ENCODE measurements at regions not wholly inside any gene's neighbourhood (a gene's known extent, or its start where the extent isn't known, plus 50 kb on each side); places are given as distances from the start of the nearest gene placed in this dataset.
A peak's percentile ranks its signal among the peaks of the same experiment; 100 is the strongest.

GRCh38 chr13:111977179-111977506 is 89.8 kb upstream of the SOX1 start:
- Histone ChIP-seq H3K27me3 (peaks cover 83% of the 10 kb centered on the region), H3K4me1 (no peaks in the 10 kb centered on the region), H3K36me3 (no peaks in the 10 kb centered on the region), H3K4me3 (ENCODE audit: low read depth, low read length) (no peak overlapping the region), H3K9me3 (peaks cover 12% of the 10 kb centered on the region; the same call in 1 of the 2 replicates)
- DNase-seq = peak; percentile 58
- TF ChIP-seq CTCF (IDR thresholded peaks at IDR 0.05; ENCODE audit: low read depth, low read length) = no peak

- H3K9me3 ChIP-seq = peaks cover 12% of the 10 kb centered on the region; the same call in 1 of the 2 replicates
- H3K27me3 ChIP-seq = peaks cover 76% of the 10 kb centered on the region
- no peak for TF ChIP-seq CTCF (IDR thresholded peaks at IDR 0.05; ENCODE audit: low read depth, low read length)
- no peaks in the 10 kb centered on the region for H3K36me3 ChIP-seq
- H3K4me3 ChIP-seq (ENCODE audit: low read depth, low read length) = no peak overlapping the region
- no peak for DNase-seq
- H3K4me1 ChIP-seq = no peaks in the 10 kb centered on the region
These were observed 88.4 kb upstream of the SOX1 start for GRCh38 chr13:111978546-111978945.

- no peak for DNase-seq
- peaks cover 4% of the 10 kb centered on the region; the same call in 1 of the 2 replicates for H3K9me3 ChIP-seq
These were observed 86.6 kb upstream of the SOX1 start for GRCh38 chr13:111980146-111980929.

GRCh38 chr13:111981006-111981405 is 85.9 kb upstream of the SOX1 start:
- no peak for DNase-seq
- H3K4me1 ChIP-seq = no peaks in the 10 kb centered on the region
- H3K36me3 ChIP-seq = no peaks in the 10 kb centered on the region
- H3K27me3 ChIP-seq = peaks cover 62% of the 10 kb centered on the region
- no peaks in the 10 kb centered on the region for H3K9me3 ChIP-seq
- no peak overlapping the region for H3K4me3 ChIP-seq (ENCODE audit: low read depth, low read length)
- no peak for TF ChIP-seq CTCF (IDR thresholded peaks at IDR 0.05; ENCODE audit: low read depth, low read length)

More at GRCh38 chr13:111980146-111980929, 86.6 kb upstream of the SOX1 start:
- TF ChIP-seq CTCF (IDR thresholded peaks at IDR 0.05; ENCODE audit: low read depth, low read length) = no peak
- H3K4me3 ChIP-seq (ENCODE audit: low read depth, low read length) = no peak overlapping the region
- H3K4me1 ChIP-seq = no peaks in the 10 kb centered on the region
- no peaks in the 10 kb centered on the region for H3K36me3 ChIP-seq
- peaks cover 67% of the 10 kb centered on the region for H3K27me3 ChIP-seq

GRCh38 chr13:111981446-111982165 is 85.3 kb upstream of the SOX1 start:
- Histone ChIP-seq H3K4me3 (ENCODE audit: low read depth, low read length) (no peak overlapping the region), H3K27me3 (peaks cover 62% of the 10 kb centered on the region), H3K4me1 (no peaks in the 10 kb centered on the region), H3K9me3 (no peaks in the 10 kb centered on the region), H3K36me3 (no peaks in the 10 kb centered on the region)
- TF ChIP-seq CTCF (IDR thresholded peaks at IDR 0.05; ENCODE audit: low read depth, low read length) = no peak
- no peak for DNase-seq

GRCh38 chr13:111984349-111984748 is 82.6 kb upstream of the SOX1 start:
- no peaks in the 10 kb centered on the region for H3K4me1 ChIP-seq
- TF ChIP-seq CTCF (IDR thresholded peaks at IDR 0.05; ENCODE audit: low read depth, low read length) = no peak
- no peaks in the 10 kb centered on the region for H3K9me3 ChIP-seq
- DNase-seq = no peak
- no peaks in the 10 kb centered on the region for H3K36me3 ChIP-seq
- H3K4me3 ChIP-seq (ENCODE audit: low read depth, low read length) = no peak overlapping the region
- H3K27me3 ChIP-seq = peaks cover 47% of the 10 kb centered on the region

Data from BE2C (cell line).